ENCODE measurements at regions not wholly inside any gene's neighbourhood (a gene's known extent, or its start where the extent isn't known, plus 50 kb on each side); places are given as distances from the start of the nearest gene placed in this dataset.

GRCh38 chr14:82223276-82223675 lies 689.6 kb upstream of the SEL1L start:
- TF ChIP-seq SMC3 (IDR thresholded peaks at IDR 0.05) (no peak), CTCF (IDR thresholded peaks at IDR 0.05) (no peak), JUNB (IDR thresholded peaks at IDR 0.05) (no peak), SREBF2 (IDR thresholded peaks at IDR 0.05) (no peak), HEYL (CRISPR knock-in tag; IDR thresholded peaks at IDR 0.05) (no peak), CEBPB (IDR thresholded peaks at IDR 0.05) (no peak), ELK1 (IDR thresholded peaks at IDR 0.05; ENCODE audit: low read depth, low read length) (no peak), EHMT2 (IDR thresholded peaks at IDR 0.05; ENCODE audit: low read depth) (no peak), MAZ (IDR thresholded peaks at IDR 0.05; ENCODE audit: borderline replicate concordance, low read depth, low read length) (no peak), FOSL2 (IDR thresholded peaks at IDR 0.05) (no peak), FOSL2 (CRISPR knock-in tag; IDR thresholded peaks at IDR 0.05) (no peak), USF2 (IDR thresholded peaks at IDR 0.05) (no peak)
